ENCODE measurements at regions not wholly inside any gene's neighbourhood (a gene's known extent, or its start where the extent isn't known, plus 50 kb on each side); places are given as distances from the start of the nearest gene placed in this dataset.

DNA sequence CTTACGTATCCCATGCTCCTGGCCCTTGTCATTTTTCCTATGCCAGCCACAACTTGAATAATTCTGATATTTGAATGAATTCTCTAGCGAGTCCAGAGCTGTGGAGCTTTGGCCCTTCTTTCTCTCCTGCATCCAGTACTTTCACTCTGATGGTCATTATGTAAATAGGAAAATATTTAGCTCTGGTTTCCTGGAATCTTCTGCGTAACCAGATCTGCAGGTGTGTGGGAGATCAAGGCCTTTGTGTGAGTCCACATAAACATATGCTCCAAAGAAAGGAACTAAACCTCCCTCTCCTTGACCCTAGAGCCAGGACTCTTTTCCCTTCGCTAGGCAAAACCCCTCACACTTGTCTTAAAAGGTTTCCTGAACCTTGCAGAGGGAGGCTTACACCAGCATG is 132.5 kb upstream of the THBS1 start (continued):
- TF ChIP-seq, protein P1, sequence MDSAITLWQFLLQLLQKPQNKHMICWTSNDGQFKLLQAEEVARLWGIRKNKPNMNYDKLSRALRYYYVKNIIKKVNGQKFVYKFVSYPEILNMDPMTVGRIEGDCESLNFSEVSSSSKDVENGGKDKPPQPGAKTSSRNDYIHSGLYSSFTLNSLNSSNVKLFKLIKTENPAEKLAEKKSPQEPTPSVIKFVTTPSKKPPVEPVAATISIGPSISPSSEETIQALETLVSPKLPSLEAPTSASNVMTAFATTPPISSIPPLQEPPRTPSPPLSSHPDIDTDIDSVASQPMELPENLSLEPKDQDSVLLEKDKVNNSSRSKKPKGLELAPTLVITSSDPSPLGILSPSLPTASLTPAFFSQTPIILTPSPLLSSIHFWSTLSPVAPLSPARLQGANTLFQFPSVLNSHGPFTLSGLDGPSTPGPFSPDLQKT (CRISPR knock-in tag; IDR thresholded peaks at IDR 0.05; ENCODE audit: borderline replicate concordance): no peak
- TF ChIP-seq CHD4 (IDR thresholded peaks at IDR 0.05; ENCODE audit: borderline replicate concordance, low read length) (no peak), MAFK (conservative IDR thresholded peaks at IDR 0.05 in 1 of 2, IDR thresholded peaks at IDR 0.05 in 1 of 2; ENCODE audit: low read length in 2 of 2) (no peak), ZSCAN31 (CRISPR knock-in tag; IDR thresholded peaks at IDR 0.05; ENCODE audit: low read depth) (no peak), ZNF703 (CRISPR knock-in tag; IDR thresholded peaks at IDR 0.05; ENCODE audit: borderline replicate concordance) (no peak), ZNF792 (CRISPR knock-in tag; IDR thresholded peaks at IDR 0.05) (no peak), ZNF235 (CRISPR knock-in tag; IDR thresholded peaks at IDR 0.05; ENCODE audit: borderline replicate concordance) (no peak), CBFB (CRISPR knock-in tag; IDR thresholded peaks at IDR 0.05) (no peak), ZSCAN30 (CRISPR knock-in tag; IDR thresholded peaks at IDR 0.05) (no peak), SMARCC2 (IDR thresholded peaks at IDR 0.05) (no peak), CC2D1A (CRISPR knock-in tag; IDR thresholded peaks at IDR 0.05) (no peak), NKX3-1 (CRISPR knock-in tag; IDR thresholded peaks at IDR 0.05) (no peak), SAP130 (CRISPR knock-in tag; IDR thresholded peaks at IDR 0.05; ENCODE audit: low read depth) (peak; percentile 51; the same call in 1 of the 2 replicates), SMAD3 (CRISPR knock-in tag; IDR thresholded peaks at IDR 0.05) (no peak), ZNF205 (CRISPR knock-in tag; IDR thresholded peaks at IDR 0.05) (no peak), MBD4 (IDR thresholded peaks at IDR 0.05; ENCODE audit: borderline replicate concordance, low read length) (no peak), ZNF720 (CRISPR knock-in tag; IDR thresholded peaks at IDR 0.05) (no peak), TBP (CRISPR knock-in tag; IDR thresholded peaks at IDR 0.05) (no peak), SMARCE1 (IDR thresholded peaks at IDR 0.05; ENCODE audit: borderline replicate concordance) (no peak), ZNF20 (CRISPR knock-in tag; IDR thresholded peaks at IDR 0.05) (no peak), ZNF879 (CRISPR knock-in tag; IDR thresholded peaks at IDR 0.05) (no peak), FOXK2 (IDR thresholded peaks at IDR 0.05) (no peak), NR2F2 (IDR thresholded peaks at IDR 0.05; ENCODE audit: borderline replicate concordance, low read depth) (no peak), ATAD3A (CRISPR knock-in tag; IDR thresholded peaks at IDR 0.05) (no peak), ZNF30 (CRISPR knock-in tag; IDR thresholded peaks at IDR 0.05) (no peak)
- TF ChIP-seq, protein P2, sequence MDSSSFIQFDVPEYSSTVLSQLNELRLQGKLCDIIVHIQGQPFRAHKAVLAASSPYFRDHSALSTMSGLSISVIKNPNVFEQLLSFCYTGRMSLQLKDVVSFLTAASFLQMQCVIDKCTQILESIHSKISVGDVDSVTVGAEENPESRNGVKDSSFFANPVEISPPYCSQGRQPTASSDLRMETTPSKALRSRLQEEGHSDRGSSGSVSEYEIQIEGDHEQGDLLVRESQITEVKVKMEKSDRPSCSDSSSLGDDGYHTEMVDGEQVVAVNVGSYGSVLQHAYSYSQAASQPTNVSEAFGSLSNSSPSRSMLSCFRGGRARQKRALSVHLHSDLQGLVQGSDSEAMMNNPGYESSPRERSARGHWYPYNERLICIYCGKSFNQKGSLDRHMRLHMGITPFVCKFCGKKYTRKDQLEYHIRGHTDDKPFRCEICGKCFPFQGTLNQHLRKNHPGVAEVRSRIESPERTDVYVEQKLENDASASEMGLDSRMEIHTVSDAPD (CRISPR knock-in tag; IDR thresholded peaks at IDR 0.05): no peak
- TF ChIP-seq, protein P3, sequence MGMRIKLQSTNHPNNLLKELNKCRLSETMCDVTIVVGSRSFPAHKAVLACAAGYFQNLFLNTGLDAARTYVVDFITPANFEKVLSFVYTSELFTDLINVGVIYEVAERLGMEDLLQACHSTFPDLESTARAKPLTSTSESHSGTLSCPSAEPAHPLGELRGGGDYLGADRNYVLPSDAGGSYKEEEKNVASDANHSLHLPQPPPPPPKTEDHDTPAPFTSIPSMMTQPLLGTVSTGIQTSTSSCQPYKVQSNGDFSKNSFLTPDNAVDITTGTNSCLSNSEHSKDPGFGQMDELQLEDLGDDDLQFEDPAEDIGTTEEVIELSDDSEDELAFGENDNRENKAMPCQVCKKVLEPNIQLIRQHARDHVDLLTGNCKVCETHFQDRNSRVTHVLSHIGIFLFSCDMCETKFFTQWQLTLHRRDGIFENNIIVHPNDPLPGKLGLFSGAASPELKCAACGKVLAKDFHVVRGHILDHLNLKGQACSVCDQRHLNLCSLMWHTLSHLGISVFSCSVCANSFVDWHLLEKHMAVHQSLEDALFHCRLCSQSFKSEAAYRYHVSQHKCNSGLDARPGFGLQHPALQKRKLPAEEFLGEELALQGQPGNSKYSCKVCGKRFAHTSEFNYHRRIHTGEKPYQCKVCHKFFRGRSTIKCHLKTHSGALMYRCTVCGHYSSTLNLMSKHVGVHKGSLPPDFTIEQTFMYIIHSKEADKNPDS (CRISPR knock-in tag; IDR thresholded peaks at IDR 0.05): no peak
- TF ChIP-seq, protein P4, sequence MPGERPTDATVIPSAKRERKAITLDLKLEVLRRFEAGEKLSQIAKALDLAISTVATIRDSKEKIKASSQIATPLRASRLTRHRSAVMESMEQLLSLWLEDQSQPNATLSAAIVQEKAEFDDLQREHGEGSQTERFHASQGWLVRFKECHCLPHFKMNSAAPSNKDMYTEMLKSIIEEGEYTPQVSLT (CRISPR knock-in tag; IDR thresholded peaks at IDR 0.05; ENCODE audit: borderline replicate concordance, low read depth): no peak
- TF ChIP-seq, protein P5, sequence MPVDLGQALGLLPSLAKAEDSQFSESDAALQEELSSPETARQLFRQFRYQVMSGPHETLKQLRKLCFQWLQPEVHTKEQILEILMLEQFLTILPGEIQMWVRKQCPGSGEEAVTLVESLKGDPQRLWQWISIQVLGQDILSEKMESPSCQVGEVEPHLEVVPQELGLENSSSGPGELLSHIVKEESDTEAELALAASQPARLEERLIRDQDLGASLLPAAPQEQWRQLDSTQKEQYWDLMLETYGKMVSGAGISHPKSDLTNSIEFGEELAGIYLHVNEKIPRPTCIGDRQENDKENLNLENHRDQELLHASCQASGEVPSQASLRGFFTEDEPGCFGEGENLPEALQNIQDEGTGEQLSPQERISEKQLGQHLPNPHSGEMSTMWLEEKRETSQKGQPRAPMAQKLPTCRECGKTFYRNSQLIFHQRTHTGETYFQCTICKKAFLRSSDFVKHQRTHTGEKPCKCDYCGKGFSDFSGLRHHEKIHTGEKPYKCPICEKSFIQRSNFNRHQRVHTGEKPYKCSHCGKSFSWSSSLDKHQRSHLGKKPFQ (CRISPR knock-in tag; IDR thresholded peaks at IDR 0.05; ENCODE audit: insufficient replicate concordance): no peak
